ENCODE measurements at regions not wholly inside any gene's neighbourhood (a gene's known extent, or its start where the extent isn't known, plus 50 kb on each side); places are given as distances from the start of the nearest gene placed in this dataset.

DNA sequence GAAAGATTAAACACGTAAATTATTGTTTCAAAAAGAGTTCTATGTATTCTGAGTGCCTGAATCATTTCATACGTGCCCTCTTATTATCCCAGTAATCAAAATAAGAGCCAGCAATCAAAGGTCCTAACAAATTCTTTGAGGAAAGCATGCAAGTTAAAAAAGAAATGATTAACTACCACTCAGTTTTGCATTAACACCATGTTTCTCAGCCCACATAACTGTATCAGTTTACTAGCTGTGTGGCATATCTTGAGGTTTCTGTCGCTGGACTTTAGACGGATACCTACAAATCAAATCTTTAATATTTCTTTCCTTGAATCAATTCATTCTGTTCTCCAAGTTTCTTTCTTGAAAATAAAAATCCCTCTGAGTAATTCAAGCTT, 668.9 kb upstream of the CHAC2 start:
- no peak for TF ChIP-seq CTCF (IDR thresholded peaks at IDR 0.05)
- no peak for TF ChIP-seq POLR2A (IDR thresholded peaks at IDR 0.05)
- TF ChIP-seq EP300 (IDR thresholded peaks at IDR 0.05), result no peak
- TF ChIP-seq POLR2AphosphoS5 (IDR thresholded peaks at IDR 0.05), result no peak

All from suprapubic skin (tissue), 4 donors.